GM21529 (cell line): ENCODE measurements at regions not wholly inside any gene's neighbourhood (a gene's known extent, or its start where the extent isn't known, plus 50 kb on each side); places are given as distances from the start of the nearest gene placed in this dataset.
A peak's percentile ranks its signal among the peaks of the same experiment; 100 is the strongest.
"Not testable (repeated sequence)": the region's sequence is repeated elsewhere in the genome, so short reads cannot be mapped to it uniquely, and the experiment has no call there.

Experiments
- ATAC-seq: cut with Tn5 transposase; IDR thresholded peaks from one replicate; pipeline ENCODE4 v1.9.1; 2021; ENCODE audit not compliant: unreplicated experiment

GRCh38 chr14:22225516-22226140 lies 363.4 kb downstream of the DAD1 start:
- no peak for ATAC-seq

GRCh38 chr14:22221508-22221907 lies 367.5 kb downstream of the DAD1 start:
- no peak for ATAC-seq

GRCh38 chr14:22220427-22220826 lies 368.6 kb downstream of the DAD1 start:
- ATAC-seq = no peak

GRCh38 chr14:22218728-22219127 lies 370.3 kb downstream of the DAD1 start:
- ATAC-seq = no peak

- no peak for ATAC-seq
These were observed 375.9 kb downstream of the DAD1 start for GRCh38 chr14:22213120-22213519.

GRCh38 chr14:22210906-22211305 lies 378.1 kb downstream of the DAD1 start:
- no peak for ATAC-seq

- no peak for ATAC-seq
These were observed 379.0 kb downstream of the DAD1 start for GRCh38 chr14:22210026-22210425.

GRCh38 chr14:22203036-22203435 lies 386.0 kb downstream of the DAD1 start:
- no peak for ATAC-seq

GRCh38 chr14:22202313-22202712 lies 386.7 kb downstream of the DAD1 start:
- no peak for ATAC-seq

GRCh38 chr14:22200977-22201605 lies 387.9 kb downstream of the DAD1 start:
- ATAC-seq = peak; percentile 61

- not testable (repeated sequence) for ATAC-seq
These were observed 388.9 kb downstream of the DAD1 start for GRCh38 chr14:22200131-22200530.

GRCh38 chr14:22194664-22195063 lies 394.4 kb downstream of the DAD1 start:
- ATAC-seq = no peak

- no peak for ATAC-seq
These were observed 398.4 kb downstream of the DAD1 start for GRCh38 chr14:22190411-22191191.

GRCh38 chr14:22189881-22190280 lies 399.1 kb downstream of the DAD1 start:
- no peak for ATAC-seq

GRCh38 chr14:22188318-22188717 lies 400.7 kb downstream of the DAD1 start:
- no peak for ATAC-seq

GRCh38 chr14:22185789-22186188 lies 403.2 kb downstream of the DAD1 start:
- ATAC-seq = no peak

- ATAC-seq = no peak
These were observed 403.8 kb downstream of the DAD1 start for GRCh38 chr14:22185191-22185590.

- no peak for ATAC-seq
These were observed 404.2 kb downstream of the DAD1 start for GRCh38 chr14:22184830-22185168.

- ATAC-seq = no peak
These were observed 404.7 kb downstream of the DAD1 start for GRCh38 chr14:22184157-22184829.

GRCh38 chr14:22180045-22180444 lies 409.0 kb downstream of the DAD1 start:
- no peak for ATAC-seq

GRCh38 chr14:22179190-22179589 lies 409.8 kb downstream of the DAD1 start:
- no peak for ATAC-seq
